ENCODE measurements at regions not wholly inside any gene's neighbourhood (a gene's known extent, or its start where the extent isn't known, plus 50 kb on each side); places are given as distances from the start of the nearest gene placed in this dataset.
A peak's percentile ranks its signal among the peaks of the same experiment; 100 is the strongest.

GRCh38 chr3:67291287-67292252 is 293.5 kb downstream of the KBTBD8 start:
- Mint-ChIP-seq H3K4me3 (no peak overlapping the region), H3K9me3 (no peaks in the 10 kb centered on the region), H3K36me3 (no peaks in the 10 kb centered on the region), H3K27ac (no peak overlapping the region), H3K4me1 (no peaks in the 10 kb centered on the region)
- ATAC-seq = peak; percentile 74
- peak in 1 of 2 donors; percentile 49 for DNase-seq (ENCODE audit: low spot score in 2 of 2)

GRCh38 chr3:67292356-67293121 is 294.4 kb downstream of the KBTBD8 start:
- DNase-seq (ENCODE audit: low spot score in 2 of 2) (no peak), ATAC-seq (no peak)
- H3K4me3 Mint-ChIP-seq = no peak overlapping the region
- H3K36me3 Mint-ChIP-seq = no peaks in the 10 kb centered on the region
- no peaks in the 10 kb centered on the region for H3K4me1 Mint-ChIP-seq
- H3K9me3 Mint-ChIP-seq = no peaks in the 10 kb centered on the region
- no peak overlapping the region for H3K27ac Mint-ChIP-seq

GRCh38 chr3:67294341-67294740 is 296.2 kb downstream of the KBTBD8 start:
- Mint-ChIP-seq H3K9me3 (no peaks in the 10 kb centered on the region), H3K36me3 (no peaks in the 10 kb centered on the region)
- no peak for ATAC-seq

GRCh38 chr3:67296039-67296892 is 298.2 kb downstream of the KBTBD8 start:
- Mint-ChIP-seq H3K27ac (no peak overlapping the region), H3K9me3 (no peaks in the 10 kb centered on the region), H3K36me3 (no peaks in the 10 kb centered on the region), H3K4me1 (no peaks in the 10 kb centered on the region), H3K4me3 (no peak overlapping the region)
- ATAC-seq (no peak), DNase-seq (ENCODE audit: low spot score in 2 of 2) (no peak)

More at GRCh38 chr3:67294341-67294740, 296.2 kb downstream of the KBTBD8 start:
- no peak for DNase-seq (ENCODE audit: low spot score in 2 of 2)
- Mint-ChIP-seq H3K4me1 (no peaks in the 10 kb centered on the region), H3K27ac (no peak overlapping the region), H3K4me3 (no peak overlapping the region)

GRCh38 chr3:67297715-67298475 is 299.8 kb downstream of the KBTBD8 start:
- H3K27ac Mint-ChIP-seq = no peak overlapping the region
- no peak overlapping the region for H3K4me3 Mint-ChIP-seq
- ATAC-seq = no peak

GRCh38 chr3:67301556-67301955 is 303.4 kb downstream of the KBTBD8 start:
- Mint-ChIP-seq H3K36me3 (no peaks in the 10 kb centered on the region), H3K4me1 (no peaks in the 10 kb centered on the region), H3K9me3 (no peaks in the 10 kb centered on the region), H3K27ac (no peak overlapping the region), H3K4me3 (no peak overlapping the region)
- ATAC-seq = no peak
- DNase-seq (ENCODE audit: low spot score in 2 of 2) = no peak

More at GRCh38 chr3:67297715-67298475, 299.8 kb downstream of the KBTBD8 start:
- no peak for DNase-seq (ENCODE audit: low spot score in 2 of 2)
- H3K36me3 Mint-ChIP-seq = no peaks in the 10 kb centered on the region
- no peaks in the 10 kb centered on the region for H3K9me3 Mint-ChIP-seq
- H3K4me1 Mint-ChIP-seq = no peaks in the 10 kb centered on the region

GRCh38 chr3:67302489-67302888 is 304.4 kb downstream of the KBTBD8 start:
- ATAC-seq (no peak), DNase-seq (ENCODE audit: low spot score in 2 of 2) (no peak)
- Mint-ChIP-seq H3K4me1 (no peaks in the 10 kb centered on the region), H3K36me3 (no peaks in the 10 kb centered on the region), H3K4me3 (no peak overlapping the region), H3K27ac (no peak overlapping the region), H3K9me3 (no peaks in the 10 kb centered on the region)

- DNase-seq (ENCODE audit: low spot score in 2 of 2) = no peak
- H3K36me3 Mint-ChIP-seq = no peaks in the 10 kb centered on the region
- no peak overlapping the region for H3K4me3 Mint-ChIP-seq
- H3K4me1 Mint-ChIP-seq = no peaks in the 10 kb centered on the region
- no peak for ATAC-seq
- H3K27ac Mint-ChIP-seq = no peak overlapping the region
- no peaks in the 10 kb centered on the region for H3K9me3 Mint-ChIP-seq
Measured at GRCh38 chr3:67305160-67305559, 307.1 kb downstream of the KBTBD8 start.

- no peaks in the 10 kb centered on the region for H3K4me1 Mint-ChIP-seq
- no peaks in the 10 kb centered on the region for H3K36me3 Mint-ChIP-seq
Measured at GRCh38 chr3:67305922-67306321, 307.8 kb downstream of the KBTBD8 start.

GRCh38 chr3:67311440-67311839 is 313.3 kb downstream of the KBTBD8 start:
- no peak overlapping the region for H3K4me3 Mint-ChIP-seq
- no peak overlapping the region for H3K27ac Mint-ChIP-seq
- H3K4me1 Mint-ChIP-seq = no peaks in the 10 kb centered on the region
- no peak for DNase-seq (ENCODE audit: low spot score in 2 of 2)
- H3K36me3 Mint-ChIP-seq = no peaks in the 10 kb centered on the region
- ATAC-seq = no peak
- H3K9me3 Mint-ChIP-seq = no peaks in the 10 kb centered on the region

More at GRCh38 chr3:67305922-67306321, 307.8 kb downstream of the KBTBD8 start:
- no peak for DNase-seq (ENCODE audit: low spot score in 2 of 2)
- no peak for ATAC-seq
- no peak overlapping the region for H3K27ac Mint-ChIP-seq
- no peaks in the 10 kb centered on the region for H3K9me3 Mint-ChIP-seq
- H3K4me3 Mint-ChIP-seq = no peak overlapping the region

- Mint-ChIP-seq H3K9me3 (no peaks in the 10 kb centered on the region), H3K4me1 (no peaks in the 10 kb centered on the region), H3K27ac (no peak overlapping the region), H3K36me3 (no peaks in the 10 kb centered on the region), H3K4me3 (no peak overlapping the region)
- DNase-seq (ENCODE audit: low spot score in 2 of 2) (no peak), ATAC-seq (no peak)
Measured at GRCh38 chr3:67312155-67312554, 314.0 kb downstream of the KBTBD8 start.

GRCh38 chr3:67318162-67318561 is 320.1 kb downstream of the KBTBD8 start:
- DNase-seq (ENCODE audit: low spot score in 2 of 2) = no peak
- H3K36me3 Mint-ChIP-seq = no peaks in the 10 kb centered on the region
- H3K4me3 Mint-ChIP-seq = no peak overlapping the region
- no peak for ATAC-seq
- no peak overlapping the region for H3K27ac Mint-ChIP-seq
- no peaks in the 10 kb centered on the region for H3K4me1 Mint-ChIP-seq
- H3K9me3 Mint-ChIP-seq = peaks cover 13% of the 10 kb centered on the region

- Mint-ChIP-seq H3K9me3 (peaks cover 7% of the 10 kb centered on the region), H3K27ac (no peak overlapping the region), H3K4me1 (no peaks in the 10 kb centered on the region), H3K36me3 (no peaks in the 10 kb centered on the region), H3K4me3 (no peak overlapping the region)
- DNase-seq (ENCODE audit: low spot score in 2 of 2) (no peak), ATAC-seq (no peak)
Measured at GRCh38 chr3:67324554-67324953, 326.4 kb downstream of the KBTBD8 start.
